DMS 273 (cell line): ENCODE measurements at regions not wholly inside any gene's neighbourhood (a gene's known extent, or its start where the extent isn't known, plus 50 kb on each side); places are given as distances from the start of the nearest gene placed in this dataset.
"Not testable (repeated sequence)": the region's sequence is repeated elsewhere in the genome, so short reads cannot be mapped to it uniquely, and the experiment has no call there.

ENCODE experiments used
- DNase-seq: peaks from one replicate; lab custom pipeline; 2025; ENCODE audit not compliant: unreplicated experiment; lab: John Stamatoyannopoulos, UW

DNA sequence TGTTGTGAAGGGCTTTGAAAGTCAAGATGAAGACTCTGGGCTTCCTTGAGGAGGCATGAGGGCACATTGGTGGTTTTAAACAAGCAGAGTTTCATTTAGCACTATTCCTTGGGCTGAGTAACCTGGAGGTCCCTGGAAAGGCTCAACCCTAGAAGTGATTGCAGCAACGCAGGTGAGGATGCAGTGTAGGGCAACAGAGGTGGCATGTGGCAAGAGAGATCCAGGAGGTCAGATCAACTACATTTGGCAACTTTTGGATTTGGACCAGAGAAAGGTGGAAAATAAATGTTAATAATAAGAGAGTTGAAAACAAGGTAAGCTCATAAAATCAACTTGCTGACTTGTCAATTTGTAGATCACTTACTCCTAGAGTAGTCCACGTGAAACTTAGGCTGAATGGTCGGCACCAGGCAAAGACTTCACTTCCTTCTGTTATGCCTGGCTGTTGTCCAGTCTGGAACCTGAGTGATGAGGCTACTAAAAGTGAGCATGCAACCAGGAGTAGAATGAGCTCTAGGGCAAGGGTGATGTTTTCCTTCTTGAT, 414.6 kb upstream of the ZMIZ1 start:
- DNase-seq, result no peak

DNA sequence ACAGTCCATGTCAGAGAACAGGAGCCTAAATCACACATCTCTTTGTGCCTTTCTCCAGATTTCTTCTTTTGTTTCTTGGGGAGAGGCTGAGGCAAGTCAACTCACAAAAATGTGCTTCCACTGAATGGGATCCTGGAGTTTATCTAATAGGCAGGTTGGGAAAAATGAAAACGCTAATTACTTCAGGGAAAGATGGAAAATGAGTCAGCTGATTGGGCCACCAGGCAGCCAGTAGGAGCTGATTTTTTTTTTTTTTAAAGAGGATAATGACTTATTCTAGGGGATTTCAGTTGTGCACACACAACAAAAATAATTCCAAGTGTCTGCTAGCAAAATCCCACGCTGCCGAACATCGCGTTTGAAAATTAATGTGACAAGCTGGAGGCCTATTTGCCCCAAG, 412.8 kb upstream of the ZMIZ1 start:
- DNase-seq, result no peak

DNA sequence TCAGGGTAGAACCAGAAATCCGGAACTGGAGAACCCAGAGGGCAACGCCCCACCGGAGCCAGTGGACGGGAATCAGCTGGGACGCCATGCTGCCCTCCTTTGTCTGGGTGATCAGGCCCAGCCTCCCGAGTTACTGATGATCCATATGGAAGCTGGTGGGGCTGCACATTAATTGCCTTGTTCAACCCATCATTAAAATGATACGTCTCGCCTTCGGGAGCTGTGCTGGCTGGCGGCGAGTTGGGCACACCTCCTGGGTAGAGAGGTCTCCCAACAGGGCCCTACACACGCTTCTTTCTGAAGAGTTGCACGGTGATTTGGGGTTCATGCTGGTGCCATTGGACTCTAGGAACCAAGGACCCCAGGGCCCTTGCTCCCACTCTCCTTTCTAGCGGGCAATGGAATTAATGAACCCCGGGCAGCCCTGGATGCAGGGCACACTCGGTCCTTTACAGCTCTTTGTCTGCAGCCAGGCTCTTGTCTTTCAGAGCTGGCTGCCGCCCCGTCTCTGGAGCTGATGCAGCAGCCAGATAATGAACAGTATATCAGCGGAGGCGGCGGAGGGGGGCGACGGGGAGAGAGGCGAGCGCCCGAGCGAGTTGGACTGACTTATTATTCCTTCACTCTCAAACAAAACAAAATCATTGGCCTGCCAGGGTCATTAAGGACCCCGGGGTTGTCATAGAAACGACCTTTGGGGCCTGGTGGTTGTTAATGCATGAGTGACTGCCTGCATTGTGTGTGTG, 412.2 kb upstream of the ZMIZ1 start:
- no peak for DNase-seq

DNA sequence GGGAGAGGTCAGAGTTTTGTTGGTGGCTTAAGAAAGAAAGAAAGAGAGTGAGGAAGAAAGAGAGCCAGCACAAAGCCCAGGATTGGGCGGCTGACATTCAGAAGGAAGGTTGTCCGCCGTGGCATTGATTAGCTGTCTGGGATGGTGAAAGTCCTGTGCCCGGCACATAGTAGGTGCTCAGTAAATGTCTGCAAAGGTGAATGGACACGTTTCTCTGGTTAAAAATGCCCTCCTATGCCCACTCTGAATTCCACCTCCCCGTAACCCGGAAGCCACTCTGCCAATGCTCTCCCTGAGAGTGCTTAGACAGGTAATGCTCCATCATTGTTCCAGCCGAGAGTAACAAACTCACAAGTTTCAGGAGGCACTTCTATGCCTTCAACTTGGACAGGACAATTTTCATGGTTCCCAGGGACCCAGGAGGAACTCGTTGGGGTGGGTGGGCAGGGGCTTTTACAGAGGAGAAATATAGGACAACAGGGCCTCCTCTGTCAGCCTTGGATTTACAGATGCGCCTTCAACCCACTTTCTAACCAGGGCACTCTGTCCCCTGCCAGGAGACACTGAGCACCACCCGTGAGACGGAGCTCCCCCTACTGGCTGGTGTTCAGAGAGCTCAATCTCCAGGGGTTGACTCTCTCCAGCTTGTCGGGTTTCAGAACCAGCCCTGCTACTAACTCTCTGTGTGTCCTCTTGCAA, 411.5 kb upstream of the ZMIZ1 start:
- peak; percentile 85 for DNase-seq

DNA sequence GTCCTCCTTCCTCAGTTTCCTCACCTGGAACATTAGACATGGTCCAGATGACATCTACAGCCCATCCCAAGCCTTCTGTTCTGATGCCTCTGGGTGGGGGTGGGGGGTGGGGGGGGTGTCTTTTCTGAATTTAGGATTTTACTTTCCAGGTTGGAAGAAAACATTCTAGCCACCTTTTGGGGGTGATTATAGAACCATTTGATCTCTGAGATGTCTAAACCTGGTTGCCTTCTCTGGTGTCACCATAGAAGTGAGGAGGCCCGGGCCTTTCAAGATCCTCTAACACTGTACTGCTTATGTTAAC, 411.0 kb upstream of the ZMIZ1 start:
- no peak for DNase-seq

DNA sequence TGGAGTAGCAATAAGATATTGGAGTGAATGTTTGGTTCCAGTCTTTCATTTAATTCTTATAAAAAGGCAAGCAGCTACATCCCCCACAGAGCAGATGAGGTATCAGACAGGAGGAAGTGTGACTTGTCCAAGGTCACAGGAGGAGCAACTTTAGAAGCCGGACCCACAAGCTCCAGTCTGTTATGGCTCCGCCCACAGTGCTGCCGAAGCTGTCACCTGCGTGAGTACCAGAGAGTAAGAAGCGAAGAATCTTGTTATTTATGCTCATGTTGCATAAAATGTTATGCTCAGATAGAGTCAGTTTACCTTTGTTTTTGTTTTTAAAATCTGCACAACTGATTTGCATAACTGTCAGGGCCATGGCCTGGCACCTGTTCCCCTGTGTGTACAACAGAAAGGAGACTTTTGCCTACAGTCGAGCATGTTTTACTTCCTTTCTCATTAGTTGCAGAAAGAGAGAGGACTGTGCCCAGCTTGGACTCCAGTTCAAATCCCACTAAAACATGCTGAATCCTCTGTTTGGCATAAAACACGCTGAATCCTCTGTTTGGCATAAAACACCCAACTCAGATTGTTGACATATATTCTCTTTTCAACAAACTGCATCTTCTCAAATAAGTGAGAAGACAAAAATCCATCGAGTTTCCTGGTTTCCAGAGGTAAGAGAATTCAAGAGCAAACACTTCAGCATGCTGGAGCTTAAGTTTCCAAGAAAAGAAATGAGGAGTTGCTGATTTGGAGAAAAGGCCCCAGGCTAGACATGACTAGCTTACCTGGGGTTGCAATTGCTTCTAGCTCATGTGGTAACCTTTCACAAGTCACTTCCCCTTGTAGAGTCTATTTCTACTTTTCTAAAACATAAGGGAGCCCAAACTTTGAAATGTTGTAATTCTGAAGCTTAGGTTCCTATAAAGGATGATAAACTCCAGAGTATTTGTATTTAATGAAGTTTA, 409.8 kb upstream of the ZMIZ1 start:
- no peak for DNase-seq

DNA sequence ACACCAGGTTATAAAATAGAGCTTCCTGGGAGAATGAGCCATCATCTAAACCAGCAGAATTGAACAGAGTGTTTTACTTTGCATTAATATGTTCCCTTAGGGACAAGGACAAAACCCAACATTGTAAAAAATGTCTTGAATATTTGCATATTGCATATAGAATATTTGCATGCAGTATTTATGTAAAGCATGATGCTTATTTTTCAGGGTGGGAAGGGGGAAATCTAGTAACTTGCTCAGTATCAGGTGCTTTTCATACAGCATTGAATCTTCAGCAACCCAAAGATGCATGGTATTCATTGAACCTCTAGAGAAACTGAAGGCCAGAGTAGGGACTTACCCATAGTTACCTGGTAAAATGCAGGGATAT, 409.2 kb upstream of the ZMIZ1 start:
- DNase-seq, result no peak

DNA sequence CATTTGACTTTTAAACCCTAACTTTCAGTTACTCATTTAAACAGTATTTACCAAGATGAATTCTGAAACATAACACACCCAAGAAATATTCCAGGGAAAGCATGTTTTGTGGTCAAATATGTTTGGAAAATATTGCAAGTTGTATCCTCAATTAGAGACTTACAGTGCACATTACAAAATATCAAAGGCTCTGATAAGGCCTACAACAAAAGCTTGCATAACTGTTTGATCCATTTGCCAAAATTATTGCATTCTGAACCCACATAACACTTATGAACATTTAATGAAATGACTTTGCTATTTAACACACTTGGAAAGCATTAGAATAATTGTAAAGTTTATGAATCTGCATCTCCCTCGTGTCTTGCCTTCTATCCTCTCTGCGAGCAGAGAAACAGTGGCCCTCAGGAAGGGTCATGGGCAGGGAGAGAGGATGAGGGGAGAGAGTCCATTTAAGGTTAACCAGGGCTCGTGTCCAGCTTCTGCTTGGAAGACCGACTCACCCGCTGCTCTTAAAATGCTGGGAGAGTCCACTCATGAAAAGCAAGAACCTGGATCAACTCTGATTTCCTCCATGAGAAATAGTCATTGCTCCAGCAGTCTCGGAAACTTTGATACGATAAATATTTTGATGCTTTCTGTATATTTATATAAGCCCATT, 408.2 kb upstream of the ZMIZ1 start:
- no peak for DNase-seq

DNA sequence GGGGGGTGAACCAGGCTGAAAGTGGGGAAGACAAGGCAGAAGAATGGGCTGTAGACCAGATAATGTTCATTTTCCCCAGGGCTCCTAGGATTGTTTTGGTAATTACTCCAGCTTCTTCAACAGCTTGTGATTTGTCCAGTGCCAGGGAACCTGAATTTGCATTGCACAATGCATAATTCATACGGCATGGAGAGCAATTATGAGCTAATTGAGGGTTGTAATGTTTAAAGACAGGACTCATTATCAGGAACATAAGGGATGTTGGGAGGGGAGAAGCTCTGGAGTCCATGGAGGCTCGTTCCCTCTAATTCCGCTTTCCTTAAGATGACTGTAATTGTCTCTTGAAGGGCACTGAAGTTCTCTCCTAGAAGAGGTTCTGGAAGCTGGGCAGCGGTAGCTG, 405.0 kb upstream of the ZMIZ1 start:
- DNase-seq, result no peak

DNA sequence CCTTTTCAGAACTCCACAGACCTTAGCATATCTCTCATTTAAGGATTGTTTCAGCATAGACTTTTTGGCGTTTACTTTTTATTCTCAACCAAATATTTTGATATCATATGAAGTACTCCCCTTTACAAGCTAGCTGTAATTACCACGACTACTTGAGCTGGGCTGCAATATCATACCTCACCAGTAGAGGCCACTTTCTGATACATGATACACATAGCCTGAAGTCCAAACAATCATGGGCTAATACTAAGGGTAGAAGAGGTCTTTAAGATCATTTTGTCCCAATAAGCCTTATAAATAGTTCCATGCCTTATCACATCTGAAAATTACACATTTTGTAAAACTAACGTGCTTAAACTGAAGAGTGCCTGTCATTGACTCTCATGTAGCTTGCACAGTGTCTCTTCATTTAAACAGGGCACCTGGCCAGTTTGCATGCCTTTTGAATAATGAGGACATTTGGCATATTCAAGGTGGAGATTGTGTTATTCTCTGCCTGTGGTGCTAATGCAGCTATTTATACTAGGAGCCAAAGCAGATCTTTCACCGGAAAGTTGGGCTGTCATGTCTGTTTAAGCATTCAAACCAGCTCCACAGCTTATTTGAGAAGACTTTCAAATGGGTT, 403.7 kb upstream of the ZMIZ1 start:
- peak; percentile 42 for DNase-seq

DNA sequence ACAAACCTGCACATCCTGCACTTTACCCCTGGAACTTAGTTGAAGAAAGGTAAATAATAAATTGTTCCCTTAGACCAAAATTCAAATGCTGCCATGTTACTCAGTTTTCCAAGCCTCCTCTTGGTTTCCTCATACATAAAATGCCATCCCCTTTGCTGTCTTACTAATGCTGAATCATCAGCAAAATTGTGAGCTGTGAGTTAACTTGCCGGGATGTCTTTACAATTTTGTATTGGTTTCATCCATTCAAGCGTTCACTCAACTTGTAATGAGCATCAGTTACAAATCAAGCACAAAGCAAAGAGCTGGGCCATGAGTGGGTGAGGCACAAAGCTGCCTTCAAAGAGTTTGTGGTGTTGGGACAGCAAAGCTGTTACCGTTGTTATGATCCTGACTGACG, 395.8 kb upstream of the ZMIZ1 start:
- DNase-seq, result no peak

DNA sequence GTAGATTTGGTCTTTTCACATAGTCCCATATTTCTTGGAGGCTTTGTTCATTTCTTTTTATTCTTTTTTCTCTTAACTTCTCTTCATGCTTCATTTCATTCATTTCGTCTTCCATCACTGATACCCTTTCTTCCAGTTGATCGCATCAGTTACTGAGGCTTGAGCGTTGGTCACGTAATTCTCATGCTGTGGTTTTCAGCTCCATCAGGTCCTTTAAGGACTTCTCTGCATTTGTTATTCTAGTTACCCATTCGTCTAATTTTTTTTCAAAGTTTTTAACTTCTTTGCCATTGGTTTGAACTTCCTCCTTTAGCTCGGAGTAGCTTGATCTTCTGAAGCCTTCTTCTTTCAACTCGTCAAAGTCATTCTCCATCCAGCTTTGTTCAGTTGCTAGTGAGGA, 387.6 kb upstream of the ZMIZ1 start:
- not testable (repeated sequence) for DNase-seq

DNA sequence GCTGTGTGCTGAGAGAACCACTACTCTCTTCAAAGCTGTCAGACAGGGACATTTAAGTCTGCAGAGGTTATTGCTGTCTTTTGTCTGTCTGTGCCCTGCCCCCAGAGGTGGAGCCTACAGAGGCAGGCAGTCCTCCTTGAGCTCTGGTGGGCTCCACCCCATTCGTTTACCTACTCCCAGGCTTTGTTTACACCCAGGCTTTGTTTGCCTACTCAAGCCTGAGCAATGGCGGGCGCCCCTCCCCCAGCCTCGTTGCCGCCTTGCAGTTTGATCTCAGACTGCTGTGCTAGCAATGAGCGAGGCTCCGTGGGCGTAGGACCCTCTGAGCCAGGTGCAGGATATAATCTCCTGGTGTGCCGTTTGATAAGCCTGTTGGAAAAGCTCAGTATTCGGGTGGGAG, 386.8 kb upstream of the ZMIZ1 start:
- not testable (repeated sequence) for DNase-seq

DNA sequence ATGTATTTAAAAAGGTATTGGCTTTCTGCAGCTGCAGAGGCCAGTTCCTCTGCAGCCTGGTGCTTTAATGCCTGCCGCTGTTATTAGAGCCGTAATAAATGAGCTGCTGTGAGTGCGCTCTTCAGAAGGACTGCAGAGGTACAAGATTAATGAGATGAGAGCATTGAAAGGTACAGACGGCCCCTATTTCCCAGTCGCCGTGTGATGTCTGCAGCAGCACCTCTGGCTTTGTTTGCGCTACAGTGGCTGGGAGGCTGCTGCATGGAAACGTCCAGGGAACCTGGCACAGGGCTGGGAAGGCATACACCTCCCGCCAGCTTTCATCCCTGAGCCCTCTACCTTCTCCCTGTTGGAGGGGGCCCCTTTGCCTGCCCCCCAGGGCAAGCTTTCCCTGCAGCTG, 383.8 kb upstream of the ZMIZ1 start:
- DNase-seq, result no peak

DNA sequence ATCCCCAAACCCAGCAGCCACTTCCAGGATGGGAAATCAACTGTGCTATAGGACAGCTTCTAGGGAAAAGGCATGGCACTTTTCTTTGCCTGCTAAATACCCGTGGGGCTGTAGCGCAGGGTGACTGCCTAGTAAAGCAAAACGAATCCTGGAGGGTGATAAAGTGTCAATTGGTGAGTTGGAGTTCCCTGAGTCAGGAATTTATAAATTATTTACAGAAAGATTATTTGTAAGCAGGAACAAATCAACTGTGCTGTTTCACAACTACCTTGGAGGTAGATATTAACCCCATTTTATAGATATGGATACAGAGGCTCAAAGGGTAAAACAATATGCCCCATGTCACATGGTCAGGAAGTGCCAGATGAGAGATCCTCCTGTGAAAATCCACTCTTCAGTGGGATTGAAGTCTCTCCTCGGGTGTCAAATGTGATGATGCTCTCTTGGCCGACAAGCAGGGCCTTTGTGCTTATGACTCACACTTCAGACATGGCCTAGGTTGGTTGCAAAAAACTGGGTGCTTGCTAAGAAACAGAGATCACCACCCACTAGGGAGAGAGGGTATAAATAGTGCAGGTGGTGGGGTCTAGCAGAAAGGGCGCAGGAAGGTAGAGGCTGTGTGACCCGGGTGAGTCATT, 383.2 kb upstream of the ZMIZ1 start:
- no peak for DNase-seq

DNA sequence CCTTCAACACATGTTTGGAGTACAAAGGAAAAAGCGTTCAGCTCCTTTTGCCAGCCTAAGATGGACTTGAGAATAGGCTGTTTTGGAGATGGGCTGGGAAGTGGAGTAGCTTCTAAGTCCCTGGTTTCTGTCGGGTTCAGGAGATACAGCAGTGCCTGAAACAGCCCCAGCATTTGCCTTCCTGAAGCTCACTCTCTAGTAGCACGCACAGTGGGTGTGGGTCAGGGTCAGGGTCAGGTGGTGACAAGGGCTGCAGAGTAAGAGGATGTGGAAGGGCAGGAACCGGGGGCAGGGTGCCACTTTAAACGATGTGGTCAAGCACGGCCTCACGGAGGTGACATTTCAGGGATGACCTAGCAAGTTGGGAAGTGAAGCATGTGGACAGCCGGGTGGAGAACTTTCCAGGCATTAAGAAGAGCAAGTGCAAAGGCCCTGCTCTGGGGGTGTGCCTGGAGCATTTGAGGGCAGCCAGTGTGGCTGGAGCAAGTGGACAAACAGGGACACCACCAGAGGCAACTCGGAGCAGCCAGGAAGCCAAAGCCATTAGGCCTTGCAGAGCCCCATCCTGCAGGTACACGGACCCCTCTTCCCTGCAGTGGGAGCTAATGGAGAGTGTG, 382.2 kb upstream of the ZMIZ1 start:
- DNase-seq, result no peak

DNA sequence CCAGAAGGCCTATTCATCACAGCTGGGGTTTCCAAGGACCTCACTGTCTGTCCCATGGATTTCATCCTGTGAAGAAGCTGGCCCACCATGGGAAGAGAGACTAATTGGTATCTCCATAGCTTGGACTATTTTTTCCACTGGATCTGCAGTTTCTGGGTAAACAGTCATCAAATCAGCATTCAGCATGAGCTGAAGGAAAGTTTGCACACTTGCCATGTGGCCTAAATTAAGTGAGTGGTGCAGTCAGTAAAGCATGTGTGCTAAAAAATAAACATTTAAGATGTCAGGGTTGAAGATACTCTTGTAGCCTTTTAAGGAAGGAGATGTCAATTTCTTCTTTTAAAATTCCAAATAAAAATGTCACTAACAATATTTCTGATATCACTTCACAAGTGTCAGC, 381.1 kb upstream of the ZMIZ1 start:
- DNase-seq, result no peak

DNA sequence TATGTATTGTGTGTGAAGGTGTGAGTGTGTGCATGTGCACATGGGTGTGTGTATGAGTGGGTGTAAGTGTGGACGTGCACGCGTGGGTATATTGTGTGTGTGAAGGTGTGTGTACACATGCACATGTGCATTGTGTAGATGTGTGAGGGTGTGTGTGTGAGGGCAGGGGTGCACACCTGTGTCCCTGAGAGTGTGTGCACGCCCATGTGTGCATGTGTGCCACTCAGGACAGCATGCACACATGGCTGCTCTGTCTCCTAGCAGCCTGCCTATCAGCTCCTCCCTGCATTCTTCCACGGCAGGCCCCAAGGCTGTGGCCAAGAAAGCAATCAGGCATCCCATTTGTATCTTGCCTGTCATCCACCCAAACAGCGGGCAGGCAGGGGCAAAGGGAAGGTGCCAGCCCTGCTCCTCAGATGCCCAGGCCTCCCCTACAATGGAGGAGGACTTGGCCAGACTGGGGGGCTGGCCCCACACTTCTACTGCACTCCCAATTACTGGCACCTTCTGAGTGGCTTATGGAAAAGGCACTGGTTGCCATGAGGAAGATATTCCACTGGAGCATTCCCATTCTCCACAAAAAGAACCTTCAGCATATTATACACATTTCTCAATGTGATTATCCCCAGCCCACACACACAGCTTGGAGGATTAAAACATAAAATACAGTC, 380.4 kb upstream of the ZMIZ1 start:
- DNase-seq, result no peak

DNA sequence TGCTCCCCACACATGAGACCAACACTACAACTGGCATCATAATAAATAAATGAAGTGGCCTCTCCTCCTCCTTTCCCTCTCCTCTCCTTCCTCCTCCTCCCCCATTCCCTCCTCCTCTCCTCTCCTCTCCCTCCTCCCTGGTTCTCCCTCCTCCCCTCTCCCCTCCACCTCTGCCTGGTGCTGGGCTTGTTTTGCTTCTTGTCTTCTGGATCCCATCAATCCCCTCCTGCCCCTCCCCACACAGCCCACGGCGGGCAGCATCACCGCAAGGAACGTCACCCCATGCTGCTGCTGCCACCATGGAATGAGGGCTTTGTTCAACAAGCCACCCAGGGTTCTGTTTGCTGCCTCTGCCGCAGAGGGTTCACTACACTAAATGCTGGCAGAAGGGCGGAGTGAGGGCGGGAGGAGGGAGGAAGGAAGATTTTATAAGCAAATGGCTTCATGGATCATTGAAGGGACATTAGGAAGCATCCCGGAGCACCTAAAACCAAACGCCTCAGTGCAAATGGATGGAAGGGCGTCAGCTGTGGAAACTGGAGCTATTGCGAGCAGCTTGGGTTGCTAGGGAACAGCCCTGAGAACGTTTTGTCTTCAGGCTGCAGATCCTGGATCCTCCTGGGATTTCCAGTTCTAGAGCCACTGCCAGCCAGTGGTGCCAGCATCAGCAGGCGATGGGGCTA, 379.7 kb upstream of the ZMIZ1 start:
- DNase-seq, result peak; percentile 86
